ENCODE measurements at regions not wholly inside any gene's neighbourhood (a gene's known extent, or its start where the extent isn't known, plus 50 kb on each side); places are given as distances from the start of the nearest gene placed in this dataset.

- H3K27ac ChIP-seq (ENCODE audit: low read depth, low read length) = no peak overlapping the region
- H3K9ac ChIP-seq (ENCODE audit: low read length) = no peak overlapping the region
- no peaks in the 10 kb centered on the region for H3K4me1 ChIP-seq (ENCODE audit: insufficient read depth, low read length)
- no peak overlapping the region for H3K4me3 ChIP-seq (ENCODE audit: low read depth in 1 of 2, low read length in 2 of 2)
- no peaks in the 10 kb centered on the region for H3K27me3 ChIP-seq (ENCODE audit: control insufficient read depth in 1 of 2, insufficient read depth in 2 of 2, low read length in 2 of 2)
- no peaks in the 10 kb centered on the region for H3K9me3 ChIP-seq (ENCODE audit: low read length)
- no peaks in the 10 kb centered on the region for H3K36me3 ChIP-seq (ENCODE audit: insufficient read depth, low read length)
Observed at GRCh38 chr2:221176667-221177066, 395.4 kb downstream of the EPHA4 start.

- Histone ChIP-seq H3K27ac (ENCODE audit: low read depth, low read length) (no peak overlapping the region), H3K9me3 (ENCODE audit: low read length) (no peaks in the 10 kb centered on the region), H3K36me3 (ENCODE audit: insufficient read depth, low read length) (no peaks in the 10 kb centered on the region), H3K9ac (ENCODE audit: low read length) (no peak overlapping the region), H3K4me3 (ENCODE audit: low read depth in 1 of 2, low read length in 2 of 2) (no peak overlapping the region), H3K27me3 (ENCODE audit: control insufficient read depth in 1 of 2, insufficient read depth in 2 of 2, low read length in 2 of 2) (no peaks in the 10 kb centered on the region), H3K4me1 (ENCODE audit: insufficient read depth, low read length) (no peaks in the 10 kb centered on the region)
Observed at GRCh38 chr2:221178139-221178538, 394.0 kb downstream of the EPHA4 start.

- no peak overlapping the region for H3K27ac ChIP-seq (ENCODE audit: low read depth, low read length)
- H3K9ac ChIP-seq (ENCODE audit: low read length) = no peak overlapping the region
- no peaks in the 10 kb centered on the region for H3K9me3 ChIP-seq (ENCODE audit: low read length)
- no peaks in the 10 kb centered on the region for H3K4me1 ChIP-seq (ENCODE audit: insufficient read depth, low read length)
- H3K4me3 ChIP-seq (ENCODE audit: low read depth in 1 of 2, low read length in 2 of 2) = no peak overlapping the region
- no peaks in the 10 kb centered on the region for H3K27me3 ChIP-seq (ENCODE audit: control insufficient read depth in 1 of 2, insufficient read depth in 2 of 2, low read length in 2 of 2)
- no peaks in the 10 kb centered on the region for H3K36me3 ChIP-seq (ENCODE audit: insufficient read depth, low read length)
Observed at GRCh38 chr2:221186873-221187272, 385.2 kb downstream of the EPHA4 start.

GRCh38 chr2:221189431-221190067, 382.6 kb downstream of the EPHA4 start:
- H3K4me1 ChIP-seq (ENCODE audit: insufficient read depth, low read length) = no peaks in the 10 kb centered on the region
- no peak overlapping the region for H3K27ac ChIP-seq (ENCODE audit: low read depth, low read length)
- H3K9me3 ChIP-seq (ENCODE audit: low read length) = no peaks in the 10 kb centered on the region
- H3K27me3 ChIP-seq (ENCODE audit: control insufficient read depth in 1 of 2, insufficient read depth in 2 of 2, low read length in 2 of 2) = no peaks in the 10 kb centered on the region
- H3K36me3 ChIP-seq (ENCODE audit: insufficient read depth, low read length) = no peaks in the 10 kb centered on the region
- H3K4me3 ChIP-seq (ENCODE audit: low read depth in 1 of 2, low read length in 2 of 2) = no peak overlapping the region
- H3K9ac ChIP-seq (ENCODE audit: low read length) = no peak overlapping the region

GRCh38 chr2:221195829-221196228, 376.3 kb downstream of the EPHA4 start:
- no peaks in the 10 kb centered on the region for H3K36me3 ChIP-seq (ENCODE audit: insufficient read depth, low read length)
- H3K27me3 ChIP-seq (ENCODE audit: control insufficient read depth in 1 of 2, insufficient read depth in 2 of 2, low read length in 2 of 2) = no peaks in the 10 kb centered on the region
- H3K9me3 ChIP-seq (ENCODE audit: low read length) = no peaks in the 10 kb centered on the region

GRCh38 chr2:221197225-221197856, 374.8 kb downstream of the EPHA4 start:
- Histone ChIP-seq H3K4me1 (ENCODE audit: insufficient read depth, low read length) (no peaks in the 10 kb centered on the region), H3K27me3 (ENCODE audit: control insufficient read depth in 1 of 2, insufficient read depth in 2 of 2, low read length in 2 of 2) (no peaks in the 10 kb centered on the region), H3K27ac (ENCODE audit: low read depth, low read length) (no peak overlapping the region), H3K36me3 (ENCODE audit: insufficient read depth, low read length) (no peaks in the 10 kb centered on the region), H3K9ac (ENCODE audit: low read length) (no peak overlapping the region), H3K9me3 (ENCODE audit: low read length) (no peaks in the 10 kb centered on the region), H3K4me3 (ENCODE audit: low read depth in 1 of 2, low read length in 2 of 2) (no peak overlapping the region)

More at GRCh38 chr2:221195829-221196228, 376.3 kb downstream of the EPHA4 start:
- no peaks in the 10 kb centered on the region for H3K4me1 ChIP-seq (ENCODE audit: insufficient read depth, low read length)
- H3K9ac ChIP-seq (ENCODE audit: low read length) = no peak overlapping the region
- no peak overlapping the region for H3K27ac ChIP-seq (ENCODE audit: low read depth, low read length)
- no peak overlapping the region for H3K4me3 ChIP-seq (ENCODE audit: low read depth in 1 of 2, low read length in 2 of 2)

GRCh38 chr2:221198309-221198708, 373.8 kb downstream of the EPHA4 start:
- Histone ChIP-seq H3K9ac (ENCODE audit: low read length) (no peak overlapping the region), H3K4me3 (ENCODE audit: low read depth in 1 of 2, low read length in 2 of 2) (no peak overlapping the region), H3K36me3 (ENCODE audit: insufficient read depth, low read length) (no peaks in the 10 kb centered on the region), H3K27ac (ENCODE audit: low read depth, low read length) (no peak overlapping the region), H3K9me3 (ENCODE audit: low read length) (no peaks in the 10 kb centered on the region), H3K27me3 (ENCODE audit: control insufficient read depth in 1 of 2, insufficient read depth in 2 of 2, low read length in 2 of 2) (no peaks in the 10 kb centered on the region), H3K4me1 (ENCODE audit: insufficient read depth, low read length) (no peaks in the 10 kb centered on the region)

GRCh38 chr2:221200184-221200839, 371.8 kb downstream of the EPHA4 start:
- no peaks in the 10 kb centered on the region for H3K36me3 ChIP-seq (ENCODE audit: insufficient read depth, low read length)
- H3K4me1 ChIP-seq (ENCODE audit: insufficient read depth, low read length) = no peaks in the 10 kb centered on the region
- H3K9ac ChIP-seq (ENCODE audit: low read length) = no peak overlapping the region
- H3K27me3 ChIP-seq (ENCODE audit: control insufficient read depth in 1 of 2, insufficient read depth in 2 of 2, low read length in 2 of 2) = no peaks in the 10 kb centered on the region
- no peak overlapping the region for H3K27ac ChIP-seq (ENCODE audit: low read depth, low read length)
- no peaks in the 10 kb centered on the region for H3K9me3 ChIP-seq (ENCODE audit: low read length)
- H3K4me3 ChIP-seq (ENCODE audit: low read depth in 1 of 2, low read length in 2 of 2) = no peak overlapping the region

GRCh38 chr2:221202431-221202830, 369.7 kb downstream of the EPHA4 start:
- H3K9ac ChIP-seq (ENCODE audit: low read length) = no peak overlapping the region
- H3K27ac ChIP-seq (ENCODE audit: low read depth, low read length) = no peak overlapping the region
- H3K9me3 ChIP-seq (ENCODE audit: low read length) = no peaks in the 10 kb centered on the region
- H3K27me3 ChIP-seq (ENCODE audit: control insufficient read depth in 1 of 2, insufficient read depth in 2 of 2, low read length in 2 of 2) = no peaks in the 10 kb centered on the region
- no peak overlapping the region for H3K4me3 ChIP-seq (ENCODE audit: low read depth in 1 of 2, low read length in 2 of 2)
- H3K36me3 ChIP-seq (ENCODE audit: insufficient read depth, low read length) = no peaks in the 10 kb centered on the region
- no peaks in the 10 kb centered on the region for H3K4me1 ChIP-seq (ENCODE audit: insufficient read depth, low read length)

- H3K4me1 ChIP-seq (ENCODE audit: insufficient read depth, low read length) = no peaks in the 10 kb centered on the region
- H3K27ac ChIP-seq (ENCODE audit: low read depth, low read length) = no peak overlapping the region
- H3K4me3 ChIP-seq (ENCODE audit: low read depth in 1 of 2, low read length in 2 of 2) = no peak overlapping the region
- no peaks in the 10 kb centered on the region for H3K36me3 ChIP-seq (ENCODE audit: insufficient read depth, low read length)
- no peak overlapping the region for H3K9ac ChIP-seq (ENCODE audit: low read length)
- no peaks in the 10 kb centered on the region for H3K9me3 ChIP-seq (ENCODE audit: low read length)
- H3K27me3 ChIP-seq (ENCODE audit: control insufficient read depth in 1 of 2, insufficient read depth in 2 of 2, low read length in 2 of 2) = no peaks in the 10 kb centered on the region
Observed at GRCh38 chr2:221203125-221203524, 369.0 kb downstream of the EPHA4 start.

GRCh38 chr2:221203856-221204255, 368.2 kb downstream of the EPHA4 start:
- Histone ChIP-seq H3K4me3 (ENCODE audit: low read depth in 1 of 2, low read length in 2 of 2) (no peak overlapping the region), H3K9ac (ENCODE audit: low read length) (no peak overlapping the region), H3K27me3 (ENCODE audit: control insufficient read depth in 1 of 2, insufficient read depth in 2 of 2, low read length in 2 of 2) (no peaks in the 10 kb centered on the region), H3K27ac (ENCODE audit: low read depth, low read length) (no peak overlapping the region), H3K4me1 (ENCODE audit: insufficient read depth, low read length) (no peaks in the 10 kb centered on the region), H3K36me3 (ENCODE audit: insufficient read depth, low read length) (no peaks in the 10 kb centered on the region), H3K9me3 (ENCODE audit: low read length) (no peaks in the 10 kb centered on the region)

Measured in muscle layer of colon (tissue), 2 donors.